Fibroblast of the aortic adventitia (primary cell): ENCODE measurements at regions not wholly inside any gene's neighbourhood (a gene's known extent, or its start where the extent isn't known, plus 50 kb on each side); places are given as distances from the start of the nearest gene placed in this dataset.
"Not testable (repeated sequence)": the region's sequence is repeated elsewhere in the genome, so short reads cannot be mapped to it uniquely, and the experiment has no call there.

Source experiments
- DNase-seq: peaks from one replicate; pipeline ENCODE4 v3.0.0-alpha.2; 2010; ENCODE audit warnings: low read depth
- H3K4me3 ChIP-seq: 2 replicates; pipeline ENCODE4 v1.5.1; 2011; ENCODE audit warnings: low read depth, mild to moderate bottlenecking, control low read depth, low read length, moderate library complexity
- CTCF ChIP-seq: IDR thresholded peaks from 2 replicates; pipeline ENCODE4 v1.5.1; 2011; ENCODE audit warnings: mild to moderate bottlenecking, low read length, control low read depth, inconsistent platforms; ENCODE audit not compliant: insufficient read depth

GRCh38 chr15:38768970-38769369 is 204.4 kb upstream of the RASGRP1 start:
- TF ChIP-seq CTCF: peak; percentile 65
- H3K4me3 ChIP-seq: no peak overlapping the region
- peak; percentile 68 for DNase-seq

GRCh38 chr15:38769492-38769891 is 204.9 kb upstream of the RASGRP1 start:
- DNase-seq: peak; percentile 3
- no peak overlapping the region for H3K4me3 ChIP-seq
- no peak for TF ChIP-seq CTCF

GRCh38 chr15:38774076-38774475 is 209.5 kb upstream of the RASGRP1 start:
- not testable (repeated sequence) for DNase-seq, H3K4me3 ChIP-seq

GRCh38 chr15:38781196-38781595 is 216.6 kb upstream of the RASGRP1 start:
- no peak for TF ChIP-seq CTCF
- no peak overlapping the region for H3K4me3 ChIP-seq
- no peak for DNase-seq

GRCh38 chr15:38782156-38782555 is 217.5 kb upstream of the RASGRP1 start:
- DNase-seq: no peak
- TF ChIP-seq CTCF: no peak
- H3K4me3 ChIP-seq: no peak overlapping the region

GRCh38 chr15:38788918-38789317 is 224.3 kb upstream of the RASGRP1 start:
- DNase-seq: no peak
- H3K4me3 ChIP-seq: no peak overlapping the region
- no peak for TF ChIP-seq CTCF

GRCh38 chr15:38789566-38789965 is 225.0 kb upstream of the RASGRP1 start:
- H3K4me3 ChIP-seq: no peak overlapping the region
- DNase-seq: no peak
- TF ChIP-seq CTCF: no peak
